Ovary (tissue), 7 donors: ENCODE measurements at regions not wholly inside any gene's neighbourhood (a gene's known extent, or its start where the extent isn't known, plus 50 kb on each side); places are given as distances from the start of the nearest gene placed in this dataset.

Source experiments
- DNase-seq, 5 donors: peaks; one replicate each; pipeline ENCODE4 v3.0.0-alpha.2; 2019 to 2020
- H3K27ac ChIP-seq, 2 donors: fragments of 200-600 bp; one replicate each; pipeline versions ENCODE4 v1.5.1 to v1.8.0; 2019 to 2022
- H3K27me3 ChIP-seq: fragments of 200-600 bp; one replicate; pipeline ENCODE4 v1.8.0; 2022
- H3K36me3 ChIP-seq: fragments of 200-600 bp; sonication (generic); one replicate; pipeline ENCODE4 v1.5.1; 2019
- H3K4me1 ChIP-seq: one replicate; pipeline ENCODE4 v1.8.1; 2013; ENCODE audit warnings: mild to moderate bottlenecking, moderate library complexity; ENCODE audit not compliant: insufficient read depth
- H3K4me3 ChIP-seq: fragments of 200-600 bp; sonication (generic); one replicate; pipeline ENCODE4 v1.5.1; 2017
- H3K9me3 ChIP-seq, 2 donors: fragments of 200-600 bp in 1 of 2; sonication (generic) in 1 of 2; one replicate each; pipeline versions ENCODE4 v1.5.1 to v1.8.1; 2013 to 2019; ENCODE audit warnings: mild to moderate bottlenecking in 1 of 2, moderate library complexity in 1 of 2
- CTCF ChIP-seq, 3 donors: fragments of 450-650 bp in 2 of 3; fragments of 200-600 bp in 1 of 3; IDR thresholded peaks; one replicate each; pipeline versions ENCODE4 v1.5.1 to v1.8.0; 2016 to 2022; ENCODE audit warnings: antibody characterized with exemption in 3 of 3, mild to moderate bottlenecking in 1 of 3
- EP300 ChIP-seq: sonication (generic); formaldehyde crosslinking; IDR thresholded peaks from one replicate; pipeline ENCODE4 v1.6.1; 2017; ENCODE audit warnings: antibody characterized with exemption
- POLR2A ChIP-seq: fragments of 450-650 bp; IDR thresholded peaks from one replicate; pipeline ENCODE4 v1.6.1; 2017; ENCODE audit warnings: antibody characterized with exemption, mild to moderate bottlenecking, moderate library complexity
- whole genome bisulfite sequencing, 3 donors: extraction: QIAGEN DNeasy Blood & Tissue Kit in 1 of 3; methylation state at CpG; one replicate each; pipeline versions ENCODE4 v1.1.5 to v1.1.7; 2013 to 2017; 5-methylcytosine and 5-hydroxymethylcytosine counted together
- intact Hi-C, 4 donors: fragments of 100-400 bp; cut with DNase I; formaldehyde crosslinking; loops; one replicate each; pipeline versions ENCODE4 v1.11.0 to v1.15.1; 2022 to 2023
- donor health status: DM: no; HTN: no; CAD: no; lungs with moderate emphysema.
- donor health status: DM: no; HTN: no; CAD: no.
- donor health status: Bipolar disorder and iron deficiency.
- donor health status: DM: no; HTN: no; CAD: no.
- donor health status: DM: yes; HTN: yes; CAD: no.

- Histone ChIP-seq H3K36me3 (no peaks in the 10 kb centered on the region), H3K27me3 (no peaks in the 10 kb centered on the region), H3K27ac (no peak overlapping the region), H3K9me3 (no peaks in the 10 kb centered on the region), H3K4me3 (no peak overlapping the region), H3K4me1 (no peaks in the 10 kb centered on the region)
- DNase-seq = no peak
- intact Hi-C loops = no loop called here
- TF ChIP-seq CTCF (IDR thresholded peaks at IDR 0.05) = no peak
- TF ChIP-seq POLR2A = no peak
- TF ChIP-seq EP300 = no peak
Observed at GRCh38 chr6:114579486-114579885, 236.7 kb upstream of the HS3ST5 start.

DNA sequence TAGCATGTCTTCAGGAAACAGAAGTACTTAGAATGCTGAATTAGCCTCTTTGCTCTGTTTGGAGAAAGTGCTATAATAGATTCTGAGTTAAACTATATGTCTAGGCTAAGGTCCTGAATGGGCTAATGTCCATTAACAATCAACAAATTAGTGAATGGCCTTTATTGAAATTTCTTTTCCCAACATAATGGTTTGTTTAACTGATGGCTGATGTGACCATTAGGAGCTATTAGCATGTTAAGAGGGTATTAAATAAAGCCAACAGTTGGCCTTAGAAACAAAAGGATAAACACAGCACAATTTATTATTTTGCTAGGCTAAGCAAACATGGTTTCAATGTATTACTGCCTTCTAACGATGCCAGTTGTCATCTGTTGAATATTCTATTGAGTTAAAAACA, 234.3 kb upstream of the HS3ST5 start:
- Histone ChIP-seq H3K36me3 (no peaks in the 10 kb centered on the region), H3K9me3 (no peaks in the 10 kb centered on the region), H3K4me1 (no peaks in the 10 kb centered on the region), H3K27ac (no peak overlapping the region), H3K4me3 (no peak overlapping the region), H3K27me3 (no peaks in the 10 kb centered on the region)
- no peak for DNase-seq
- 46 to 58% (median 46%) methylated on average over 1 of the region's 1 CpG for WGBS, 3 donors
- intact Hi-C loops = no loop called here
- TF ChIP-seq POLR2A (no peak), CTCF (IDR thresholded peaks at IDR 0.05) (no peak), EP300 (no peak)

DNA sequence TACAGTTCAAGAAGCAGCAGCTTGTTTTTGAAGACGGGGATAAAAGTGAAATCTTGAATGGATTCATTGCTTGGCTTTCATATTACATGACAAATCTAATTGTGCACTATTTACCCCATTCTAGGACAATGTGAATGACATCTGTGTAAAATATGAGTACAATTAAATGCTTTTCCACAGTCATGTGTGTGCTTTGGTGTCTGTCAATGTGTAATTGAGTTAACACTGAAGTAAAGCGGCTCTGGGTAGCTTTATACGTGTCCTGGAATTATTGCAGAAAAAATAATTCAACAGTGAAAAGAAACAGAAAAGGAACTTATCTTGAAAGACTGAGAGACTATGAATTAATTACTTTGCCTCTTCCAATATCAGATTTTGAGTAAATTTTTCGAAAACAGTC, 233.5 kb upstream of the HS3ST5 start:
- Histone ChIP-seq H3K9me3 (no peaks in the 10 kb centered on the region), H3K4me1 (no peaks in the 10 kb centered on the region), H3K36me3 (no peaks in the 10 kb centered on the region), H3K27me3 (no peaks in the 10 kb centered on the region), H3K4me3 (no peak overlapping the region), H3K27ac (no peak overlapping the region)
- intact Hi-C loops = no loop called here
- 72 to 78% (median 73%) methylated on average over 4 of the region's 4 CpGs for WGBS, 3 donors
- no peak for DNase-seq
- TF ChIP-seq POLR2A (no peak), EP300 (no peak), CTCF (IDR thresholded peaks at IDR 0.05) (no peak)

- H3K36me3 ChIP-seq = no peaks in the 10 kb centered on the region
- intact Hi-C loops = no loop called here
- H3K4me3 ChIP-seq = no peak overlapping the region
- no peak overlapping the region for H3K27ac ChIP-seq
- H3K27me3 ChIP-seq = no peaks in the 10 kb centered on the region
- TF ChIP-seq POLR2A (no peak), EP300 (no peak), CTCF (IDR thresholded peaks at IDR 0.05) (no peak)
- H3K4me1 ChIP-seq = no peaks in the 10 kb centered on the region
- H3K9me3 ChIP-seq = no peaks in the 10 kb centered on the region
- WGBS, 3 donors = 12 to 28% (median 21%) methylated on average over 3 of the region's 3 CpGs
- DNase-seq = no peak
Observed at GRCh38 chr6:114569669-114570068, 226.8 kb upstream of the HS3ST5 start.
